GM04503 (cell line): ENCODE measurements at regions not wholly inside any gene's neighbourhood (a gene's known extent, or its start where the extent isn't known, plus 50 kb on each side); places are given as distances from the start of the nearest gene placed in this dataset.
"Not testable (repeated sequence)": the region's sequence is repeated elsewhere in the genome, so short reads cannot be mapped to it uniquely, and the experiment has no call there.

ENCODE experiments used
- DNase-seq: peaks from one replicate; pipeline ENCODE4 v3.0.0-alpha.2; 2012; ENCODE audit warnings: low read depth

- DNase-seq = no peak
Measured at GRCh38 chr1:90864681-90865080, 147.6 kb upstream of the BARHL2 start.

GRCh38 chr1:90862782-90863181, 145.7 kb upstream of the BARHL2 start:
- DNase-seq = no peak

- not testable (repeated sequence) for DNase-seq
Measured at GRCh38 chr1:90861421-90861820, 144.3 kb upstream of the BARHL2 start.

GRCh38 chr1:90856463-90857007, 139.4 kb upstream of the BARHL2 start:
- DNase-seq = no peak

- DNase-seq = no peak
Measured at GRCh38 chr1:90854397-90854924, 137.4 kb upstream of the BARHL2 start.

- no peak for DNase-seq
Measured at GRCh38 chr1:90851711-90852050, 134.6 kb upstream of the BARHL2 start.

GRCh38 chr1:90850898-90851710, 134.0 kb upstream of the BARHL2 start:
- no peak for DNase-seq

- DNase-seq = no peak
Measured at GRCh38 chr1:90850181-90850897, 133.2 kb upstream of the BARHL2 start.

- DNase-seq = no peak
Measured at GRCh38 chr1:90841473-90841872, 124.4 kb upstream of the BARHL2 start.

GRCh38 chr1:90840352-90840751, 123.2 kb upstream of the BARHL2 start:
- DNase-seq = no peak

GRCh38 chr1:90839323-90839722, 122.2 kb upstream of the BARHL2 start:
- DNase-seq = no peak

GRCh38 chr1:90838720-90839119, 121.6 kb upstream of the BARHL2 start:
- no peak for DNase-seq

GRCh38 chr1:90837420-90837819, 120.3 kb upstream of the BARHL2 start:
- no peak for DNase-seq

- DNase-seq = no peak
Measured at GRCh38 chr1:90836345-90836679, 119.2 kb upstream of the BARHL2 start.

GRCh38 chr1:90835661-90836344, 118.7 kb upstream of the BARHL2 start:
- DNase-seq = no peak

- peak; percentile 15 for DNase-seq
Measured at GRCh38 chr1:90834886-90835660, 118.0 kb upstream of the BARHL2 start.

- no peak for DNase-seq
Measured at GRCh38 chr1:90834354-90834885, 117.3 kb upstream of the BARHL2 start.

GRCh38 chr1:90833466-90834110, 116.5 kb upstream of the BARHL2 start:
- no peak for DNase-seq

GRCh38 chr1:90831910-90832309, 114.8 kb upstream of the BARHL2 start:
- DNase-seq = no peak

GRCh38 chr1:90826834-90827233, 109.7 kb upstream of the BARHL2 start:
- no peak for DNase-seq

GRCh38 chr1:90826024-90826423, 108.9 kb upstream of the BARHL2 start:
- DNase-seq = no peak
